ENCODE measurements at regions not wholly inside any gene's neighbourhood (a gene's known extent, or its start where the extent isn't known, plus 50 kb on each side); places are given as distances from the start of the nearest gene placed in this dataset.

DNA sequence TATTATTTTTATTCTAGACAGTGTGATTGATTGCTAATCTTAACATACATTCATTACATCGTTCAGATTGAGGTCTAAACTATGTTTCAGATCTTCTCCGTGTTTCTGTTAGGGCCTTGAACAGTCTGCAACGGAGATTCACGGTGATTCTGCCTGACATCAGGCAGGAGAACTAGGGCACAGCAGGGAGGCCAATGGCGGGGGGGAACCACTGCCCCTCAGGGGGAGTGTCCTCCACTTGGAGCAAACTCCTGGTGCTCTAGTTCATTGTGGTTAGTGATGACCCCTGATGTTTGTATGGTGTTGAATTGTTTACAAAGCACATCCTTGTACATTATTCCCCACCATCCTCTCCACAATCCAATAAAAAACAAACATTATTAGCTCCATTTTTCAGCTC is 173.5 kb downstream of the ZNF608 start:
- POLR2A ChIA-PET, result no interaction called here
- Histone ChIP-seq H3K9ac (ENCODE audit: low read length) (no peak overlapping the region), H3K36me3 (ENCODE audit: control insufficient read depth in 1 of 2, insufficient read depth in 2 of 2, low read length in 2 of 2) (no peaks in the 10 kb centered on the region), H3K4me3 (replicated peaks in 1 of 2; ENCODE audit: low read depth in 1 of 2, low read length in 2 of 2) (no peak overlapping the region), H3K9me2 (ENCODE audit: insufficient read depth) (no peaks in the 10 kb centered on the region), H3K27me3 (ENCODE audit: insufficient read depth, low read length) (no peaks in the 10 kb centered on the region), H3K4me2 (ENCODE audit: low read length) (no peak overlapping the region), H3K4me1 (ENCODE audit: control insufficient read depth in 1 of 2, insufficient read depth in 2 of 2, low read length in 2 of 2) (no peaks in the 10 kb centered on the region), H3K79me2 (ENCODE audit: insufficient read depth, low read length) (no peaks in the 10 kb centered on the region), H3K27ac (ENCODE audit: low read depth, low read length) (no peak overlapping the region), H3K9me3 (ENCODE audit: control insufficient read depth in 1 of 2, insufficient read depth in 1 of 2, low read depth in 1 of 2, low read length in 2 of 2) (no peaks in the 10 kb centered on the region), H4K20me1 (ENCODE audit: insufficient read depth) (no peaks in the 10 kb centered on the region), H2AFZ (ENCODE audit: low read depth, low read length, poor library complexity, severe bottlenecking) (no peak overlapping the region)
- BruUV-seq (replicated peaks), result no TSS peak
- intact Hi-C loops (cut with micrococcal nuclease), result no loop called here
- RAD21 ChIA-PET (ENCODE audit: low non-redundant PET in 1 of 2, low total read pairs in 2 of 2, uncharacterized antibody in 2 of 2, unreplicated experiment in 2 of 2), result interaction anchor here in 1 of 2 experiments (0.7 kb wide), 1 partner anchor 627 kb away, joined by 4 read pairs; no protein-coding TSS in a partner anchor
- DNase-seq (ENCODE audit: low read depth, low spot score) (no peak), ATAC-seq (no peak)
- TF ChIP-seq EZH2 (IDR thresholded peaks at IDR 0.05) (no peak), ELF1 (IDR thresholded peaks at IDR 0.05; ENCODE audit: borderline replicate concordance, low read depth) (no peak), MAX (IDR thresholded peaks at IDR 0.05) (no peak), CEBPB (IDR thresholded peaks at IDR 0.05; ENCODE audit: low read depth) (no peak), ZNF274 (IDR thresholded peaks at IDR 0.05; ENCODE audit: low read depth, low read length) (no peak), SP1 (IDR thresholded peaks at IDR 0.05; ENCODE audit: low read depth) (no peak), SRF (IDR thresholded peaks at IDR 0.05; ENCODE audit: low read depth) (no peak), POLR2A (IDR thresholded peaks at IDR 0.05; ENCODE audit: borderline replicate concordance, extremely low read depth, insufficient read depth, insufficient read length) (no peak)
- TF ChIP-seq, protein P1, sequence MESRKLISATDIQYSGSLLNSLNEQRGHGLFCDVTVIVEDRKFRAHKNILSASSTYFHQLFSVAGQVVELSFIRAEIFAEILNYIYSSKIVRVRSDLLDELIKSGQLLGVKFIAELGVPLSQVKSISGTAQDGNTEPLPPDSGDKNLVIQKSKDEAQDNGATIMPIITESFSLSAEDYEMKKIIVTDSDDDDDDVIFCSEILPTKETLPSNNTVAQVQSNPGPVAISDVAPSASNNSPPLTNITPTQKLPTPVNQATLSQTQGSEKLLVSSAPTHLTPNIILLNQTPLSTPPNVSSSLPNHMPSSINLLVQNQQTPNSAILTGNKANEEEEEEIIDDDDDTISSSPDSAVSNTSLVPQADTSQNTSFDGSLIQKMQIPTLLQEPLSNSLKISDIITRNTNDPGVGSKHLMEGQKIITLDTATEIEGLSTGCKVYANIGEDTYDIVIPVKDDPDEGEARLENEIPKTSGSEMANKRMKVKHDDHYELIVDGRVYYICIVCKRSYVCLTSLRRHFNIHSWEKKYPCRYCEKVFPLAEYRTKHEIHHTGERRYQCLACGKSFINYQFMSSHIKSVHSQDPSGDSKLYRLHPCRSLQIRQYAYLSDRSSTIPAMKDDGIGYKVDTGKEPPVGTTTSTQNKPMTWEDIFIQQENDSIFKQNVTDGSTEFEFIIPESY (IDR thresholded peaks at IDR 0.05; ENCODE audit: extremely low read depth, insufficient replicate concordance, low read length), result no peak
- CTCF ChIA-PET, result no interaction called here

Measured in HCT116 (cell line).